Bronchial epithelial cell (primary cell): ENCODE measurements at regions not wholly inside any gene's neighbourhood (a gene's known extent, or its start where the extent isn't known, plus 50 kb on each side); places are given as distances from the start of the nearest gene placed in this dataset.

Experiments
- DNase-seq: peaks from one replicate; pipeline ENCODE4 v3.0.0-alpha.2; 2010; ENCODE audit warnings: low read depth
- FAIRE-seq: peaks from 2 replicates; lab custom pipeline; 2011; peaks lifted over from hg19 to GRCh38; lab: Jason Lieb, UNC
- H3K27me3 ChIP-seq: 2 replicates; pipeline ENCODE4 v1.5.1; 2011; ENCODE audit warnings: low read length; ENCODE audit not compliant: control insufficient read depth, insufficient read depth
- H3K36me3 ChIP-seq: 2 replicates; pipeline ENCODE4 v1.5.1; 2011; ENCODE audit warnings: low read length; ENCODE audit not compliant: control insufficient read depth, insufficient read depth
- H3K4me3 ChIP-seq: 2 replicates; pipeline ENCODE4 v1.5.1; 2011; ENCODE audit warnings: mild to moderate bottlenecking, low read depth, low read length, control low read depth
- CTCF ChIP-seq: IDR thresholded peaks from 2 replicates; pipeline ENCODE4 v1.5.1; 2011; ENCODE audit warnings: mild to moderate bottlenecking, moderate library complexity, low read length, control low read depth, inconsistent platforms; ENCODE audit not compliant: insufficient read depth, severe bottlenecking

DNA sequence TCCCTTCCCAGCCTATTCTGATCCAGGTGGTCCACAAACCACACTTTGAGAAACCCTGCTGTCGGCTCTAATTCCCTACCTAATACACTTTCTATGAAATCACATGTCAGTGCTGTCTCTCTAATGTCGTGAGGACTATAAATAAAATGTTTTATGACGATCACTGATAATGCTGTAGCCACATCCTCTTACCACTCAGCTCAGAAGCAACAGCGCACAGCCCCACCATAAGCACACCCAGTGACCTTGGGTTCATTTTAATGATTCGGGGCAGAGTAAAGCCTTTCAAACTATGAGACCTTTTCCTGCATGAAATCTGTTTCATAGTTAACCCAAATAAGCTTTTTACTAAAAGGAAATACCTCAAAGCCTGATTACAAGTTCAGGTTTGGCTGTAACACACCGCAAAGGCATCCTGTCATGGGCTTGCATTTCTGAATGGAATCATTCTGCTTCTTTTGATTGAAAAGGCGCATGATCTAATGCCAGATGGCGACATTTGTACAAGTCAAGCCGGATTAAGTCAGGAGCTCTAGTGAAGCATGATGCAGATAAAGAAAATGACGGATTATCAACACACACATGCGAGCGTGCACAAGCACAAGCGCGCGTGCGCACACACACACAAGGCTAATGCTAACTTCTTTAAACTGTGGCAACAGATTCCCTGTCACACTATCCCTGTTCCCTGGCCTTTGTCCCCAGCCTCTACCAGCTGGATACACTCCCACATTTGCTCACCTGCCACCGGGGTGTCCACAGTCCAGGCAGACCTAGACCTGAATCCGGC is 180.5 kb upstream of the PDE1C start:
- no peak for TF ChIP-seq CTCF
- Histone ChIP-seq H3K36me3 (no peaks in the 10 kb centered on the region), H3K4me3 (no peak overlapping the region), H3K27me3 (no peaks in the 10 kb centered on the region)
- no peak for FAIRE-seq
- DNase-seq: no peak

DNA sequence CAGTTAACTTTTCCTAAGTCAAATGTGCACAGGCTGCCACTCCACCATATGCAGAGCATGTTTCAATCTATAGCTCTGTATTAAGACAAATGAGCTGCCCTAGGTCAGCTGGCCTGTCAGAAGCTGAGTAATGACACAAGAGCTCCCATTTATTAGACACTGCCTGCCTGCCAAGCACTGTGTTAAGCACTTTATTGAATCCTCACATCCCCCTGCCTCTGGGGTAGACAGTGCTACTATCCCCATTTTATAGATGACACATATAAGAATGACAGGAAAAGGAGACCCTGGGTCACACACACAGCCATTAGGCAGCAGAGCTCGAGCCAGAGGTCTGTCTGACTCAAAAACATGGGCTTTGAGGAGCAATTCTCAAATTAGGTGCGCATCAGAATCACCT is 179.8 kb upstream of the PDE1C start:
- TF ChIP-seq CTCF: no peak
- no peaks in the 10 kb centered on the region for H3K27me3 ChIP-seq
- no peak overlapping the region for H3K4me3 ChIP-seq
- FAIRE-seq: no peak
- no peak for DNase-seq
- H3K36me3 ChIP-seq: no peaks in the 10 kb centered on the region

- FAIRE-seq: no peak
- TF ChIP-seq CTCF: no peak
- no peak for DNase-seq
- Histone ChIP-seq H3K36me3 (no peaks in the 10 kb centered on the region), H3K4me3 (no peak overlapping the region), H3K27me3 (no peaks in the 10 kb centered on the region)
Measured at GRCh38 chr7:32248522-32248921, 178.3 kb upstream of the PDE1C start.

DNA sequence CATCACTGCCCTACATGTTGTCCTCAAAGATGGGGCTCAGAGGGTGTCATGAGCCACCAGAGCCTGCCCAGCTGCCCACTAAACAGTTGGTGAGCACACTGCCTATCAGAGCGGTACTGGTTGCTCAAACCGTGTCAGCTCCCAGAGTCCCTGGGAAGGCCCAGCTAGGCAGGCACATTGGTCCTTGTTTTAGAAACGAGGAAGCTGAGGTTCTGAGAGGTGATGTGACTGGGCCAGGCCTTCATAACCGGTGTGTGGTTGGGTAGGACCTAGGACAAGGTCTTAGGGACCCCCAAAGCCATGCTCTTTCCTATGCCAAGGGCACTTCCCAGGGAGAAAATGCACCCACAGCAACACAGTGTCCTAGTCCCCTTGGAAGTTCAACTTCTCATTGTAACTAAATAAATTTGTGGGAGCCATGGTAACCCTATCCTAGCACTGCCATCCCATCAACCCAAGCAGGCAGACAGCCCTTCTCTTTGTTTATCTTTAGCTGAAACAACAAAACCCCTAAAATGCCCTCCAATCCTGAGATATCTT is 174.7 kb upstream of the PDE1C start:
- H3K4me3 ChIP-seq: no peak overlapping the region
- DNase-seq (no peak), FAIRE-seq (no peak)
- H3K36me3 ChIP-seq: no peaks in the 10 kb centered on the region
- TF ChIP-seq CTCF: no peak
- no peaks in the 10 kb centered on the region for H3K27me3 ChIP-seq

GRCh38 chr7:32243687-32244290 is 173.6 kb upstream of the PDE1C start:
- Histone ChIP-seq H3K27me3 (no peaks in the 10 kb centered on the region), H3K4me3 (no peak overlapping the region), H3K36me3 (no peaks in the 10 kb centered on the region)
- no peak for TF ChIP-seq CTCF
- no peak for DNase-seq
- FAIRE-seq: no peak
